HCT116 (cell line): ENCODE measurements at regions not wholly inside any gene's neighbourhood (a gene's known extent, or its start where the extent isn't known, plus 50 kb on each side); places are given as distances from the start of the nearest gene placed in this dataset.

Source experiments
- ATAC-seq: fragments of 200-7000 bp; cut with Tn5 transposase; 2 replicates; pipeline ENCODE4 v1.9.1; 2020; ENCODE audit warnings: mild to moderate bottlenecking, moderate library complexity
- BruUV-seq: library from RNA; stranded (reverse); fragments of 400-500 nt; replicated peaks from 2 replicates; lab custom pipeline; 2021; lab: Mats Ljungman, UMichigan
- CTCF ChIA-PET: fragments of 300-600 bp; sonication (Branson Sonifier 250); formaldehyde crosslinking; loops from one replicate; lab custom pipeline; 2021; ENCODE audit warnings: antibody characterized with exemption; lab: Charles Lee
- POLR2A ChIA-PET: fragments of 300-600, 350-600 bp; sonication (Branson Sonifier 250); formaldehyde crosslinking; loops from one replicate; lab custom pipeline; 2021; ENCODE audit warnings: antibody characterized with exemption; lab: Charles Lee
- RAD21 ChIA-PET, 2 experiments: fragments of 300-600 bp; sonication (Branson Sonifier 250); formaldehyde crosslinking; loops; one replicate each; lab custom pipeline; 2023; ENCODE audit warnings: low total read pairs in 2 of 2; ENCODE audit not compliant: uncharacterized antibody in 2 of 2, unreplicated experiment in 2 of 2, low non-redundant PET in 1 of 2; lab: Charles Lee
- DNase-seq: peaks from one replicate; pipeline ENCODE4 v3.0.0-alpha.2; 2010; ENCODE audit warnings: low read depth, low spot score
- H2AFZ ChIP-seq: fragments of 200-600 bp; shearing (Covaris generic), sonication (generic); 2 replicates; pipeline ENCODE4 v1.6.1; 2017; ENCODE audit warnings: low read depth, mixed run types, mixed read lengths, antibody characterized with exemption, low read length; ENCODE audit not compliant: poor library complexity, severe bottlenecking
- H3K27ac ChIP-seq: 2 replicates; pipeline ENCODE4 v1.5.1; 2012; ENCODE audit warnings: low read depth, low read length
- H3K27me3 ChIP-seq: fragments of 200-600 bp; sonication (generic); 2 replicates; pipeline ENCODE4 v1.6.1; 2016; ENCODE audit warnings: mixed run types, low read length, mixed read lengths; ENCODE audit not compliant: insufficient read depth
- H3K36me3 ChIP-seq, 2 experiments: fragments of 200-500 bp in 1 of 2; fragments of 200-600 bp in 1 of 2; sonication (Bioruptor generic) in 1 of 2; sonication (generic) in 1 of 2; 2 replicates each; pipeline versions ENCODE4 v1.5.1 to v1.6.1; 2014 to 2016; ENCODE audit warnings: low read length in 2 of 2, inconsistent platforms in 1 of 2, mixed read lengths in 1 of 2, mixed run types in 1 of 2; ENCODE audit not compliant: insufficient read depth in 2 of 2, control insufficient read depth in 1 of 2
- H3K4me1 ChIP-seq, 2 experiments: fragments of 200-600 bp in 1 of 2; sonication (generic) in 1 of 2; 2 replicates each; pipeline versions ENCODE4 v1.5.1 to v1.6.1; 2012 to 2017; ENCODE audit warnings: low read length in 2 of 2, inconsistent platforms in 1 of 2, mild to moderate bottlenecking in 1 of 2, mixed read lengths in 1 of 2, mixed run types in 1 of 2, moderate library complexity in 1 of 2; ENCODE audit not compliant: insufficient read depth in 2 of 2, control insufficient read depth in 1 of 2
- H3K4me2 ChIP-seq: fragments of 200-600 bp; sonication (generic); 2 replicates; pipeline ENCODE4 v1.6.1; 2017; ENCODE audit warnings: mixed run types, low read length, mixed read lengths
- H3K4me3 ChIP-seq, 2 experiments: fragments of 200-600 bp in 1 of 2; sonication (generic) in 1 of 2; replicated peaks in 1 of 2; 2 replicates each; pipeline ENCODE4 v1.5.1; 2011 to 2016; ENCODE audit warnings: low read length in 2 of 2, control low read depth in 1 of 2, low read depth in 1 of 2, mild to moderate bottlenecking in 1 of 2, mixed read lengths in 1 of 2, mixed run types in 1 of 2
- H3K79me2 ChIP-seq: fragments of 200-600 bp; sonication (generic); 2 replicates; pipeline ENCODE4 v1.6.1; 2017; ENCODE audit warnings: mild to moderate bottlenecking, mixed run types, low read length, moderate library complexity, mixed read lengths; ENCODE audit not compliant: insufficient read depth
- H3K9ac ChIP-seq: fragments of 200-600 bp; sonication (generic); 2 replicates; pipeline ENCODE4 v1.6.1; 2016; ENCODE audit warnings: low read length, mixed read lengths
- H3K9me2 ChIP-seq: fragments of 200-600 bp; sonication (generic), shearing (Covaris generic); 2 replicates; pipeline ENCODE4 v1.6.1; 2017; ENCODE audit warnings: mixed run types, mild to moderate bottlenecking, moderate library complexity; ENCODE audit not compliant: insufficient read depth
- H3K9me3 ChIP-seq, 2 experiments: fragments of 200-500 bp in 1 of 2; fragments of 200-600 bp in 1 of 2; sonication (Bioruptor generic) in 1 of 2; sonication (generic) in 1 of 2; 2 replicates each; pipeline ENCODE4 v1.6.1; 2014 to 2017; ENCODE audit warnings: low read length in 2 of 2, mixed read lengths in 2 of 2, inconsistent platforms in 1 of 2, low read depth in 1 of 2, mild to moderate bottlenecking in 1 of 2, mixed run types in 1 of 2, moderate library complexity in 1 of 2; ENCODE audit not compliant: control insufficient read depth in 1 of 2, insufficient read depth in 1 of 2
- H4K20me1 ChIP-seq: fragments of 200-600 bp; sonication (generic), shearing (Covaris generic); 2 replicates; pipeline ENCODE4 v1.6.1; 2017; ENCODE audit warnings: mixed run types, mild to moderate bottlenecking, moderate library complexity; ENCODE audit not compliant: insufficient read depth
- ATF3 ChIP-seq: IDR thresholded peaks from 2 replicates; pipeline ENCODE4 v1.6.1; 2012
- CBX3 ChIP-seq: IDR thresholded peaks from 2 replicates; pipeline ENCODE4 v1.6.1; 2012; ENCODE audit warnings: low read depth
- CEBPB ChIP-seq: IDR thresholded peaks from 2 replicates; pipeline ENCODE4 v1.6.1; 2012; ENCODE audit warnings: low read depth
- CTCF ChIP-seq, 3 experiments: fragments of 200-600 bp in 1 of 3; sonication (generic) in 1 of 3; IDR thresholded peaks in 2 of 3; conservative IDR thresholded peaks in 1 of 3; 2 replicates each; pipeline ENCODE4 v1.5.1; 2012 to 2017; ENCODE audit warnings: low read depth in 2 of 3, low read length in 2 of 3, antibody characterized with exemption in 1 of 3, borderline replicate concordance in 1 of 3, control low read depth in 1 of 3, mild to moderate bottlenecking in 1 of 3, mixed read lengths in 1 of 3, mixed run types in 1 of 3, moderate library complexity in 1 of 3; ENCODE audit not compliant: insufficient read depth in 1 of 3
- EGR1 ChIP-seq: IDR thresholded peaks from 2 replicates; pipeline ENCODE4 v1.6.1; 2012; ENCODE audit warnings: low read depth
- ELF1 ChIP-seq: IDR thresholded peaks from 2 replicates; pipeline ENCODE4 v1.6.1; 2012; ENCODE audit warnings: low read depth, borderline replicate concordance
- EZH2phosphoT487 ChIP-seq: fragments of 200-600 bp; IDR thresholded peaks from 2 replicates; pipeline ENCODE4 v1.6.1; 2018; ENCODE audit warnings: antibody characterized with exemption, borderline replicate concordance
- FOSL1 ChIP-seq: IDR thresholded peaks from 2 replicates; pipeline ENCODE4 v1.6.1; 2012; ENCODE audit warnings: low read depth
- JUND ChIP-seq: IDR thresholded peaks from 2 replicates; pipeline ENCODE4 v1.6.1; 2012
- POLR2A ChIP-seq: IDR thresholded peaks from 2 replicates; pipeline ENCODE4 v1.7.0; 2011; ENCODE audit warnings: borderline replicate concordance; ENCODE audit not compliant: insufficient read depth, insufficient read length; ENCODE audit errors: extremely low read depth
- RAD21 ChIP-seq: IDR thresholded peaks from 2 replicates; pipeline ENCODE4 v1.6.1; 2012; ENCODE audit warnings: low read depth, mild to moderate bottlenecking
- REST ChIP-seq: IDR thresholded peaks from 2 replicates; pipeline ENCODE4 v1.6.1; 2012; ENCODE audit warnings: low read depth
- SIN3A ChIP-seq: IDR thresholded peaks from 2 replicates; pipeline ENCODE4 v1.6.1; 2012; ENCODE audit warnings: low read depth
- SRF ChIP-seq: IDR thresholded peaks from 2 replicates; pipeline ENCODE4 v1.6.1; 2012; ENCODE audit warnings: low read depth
- TCF7L2 ChIP-seq: IDR thresholded peaks from 2 replicates; pipeline ENCODE4 v1.7.0; 2011; ENCODE audit warnings: borderline replicate concordance, inconsistent platforms; ENCODE audit not compliant: insufficient read depth, insufficient read length; ENCODE audit errors: extremely low read depth
- ZNF274 ChIP-seq: fragments of 200-500 bp; sonication (Bioruptor generic); IDR thresholded peaks from 2 replicates; pipeline ENCODE4 v1.6.1; 2014; ENCODE audit warnings: mild to moderate bottlenecking, low read depth, low read length, inconsistent platforms
- intact Hi-C: fragments of 100-400 bp; cut with micrococcal nuclease; formaldehyde crosslinking; loops from 2 replicates; pipeline ENCODE4 v1.10.0; 2022
- TF ChIP-seq, protein P1 (sequence below): IDR thresholded peaks from 2 replicates; pipeline ENCODE4 v1.6.1; 2012
- TF ChIP-seq, protein P2 (sequence below): IDR thresholded peaks from 2 replicates; pipeline ENCODE4 v1.6.1; 2011; ENCODE audit warnings: mild to moderate bottlenecking, low read length, moderate library complexity; ENCODE audit not compliant: insufficient replicate concordance; ENCODE audit errors: extremely low read depth

DNA sequence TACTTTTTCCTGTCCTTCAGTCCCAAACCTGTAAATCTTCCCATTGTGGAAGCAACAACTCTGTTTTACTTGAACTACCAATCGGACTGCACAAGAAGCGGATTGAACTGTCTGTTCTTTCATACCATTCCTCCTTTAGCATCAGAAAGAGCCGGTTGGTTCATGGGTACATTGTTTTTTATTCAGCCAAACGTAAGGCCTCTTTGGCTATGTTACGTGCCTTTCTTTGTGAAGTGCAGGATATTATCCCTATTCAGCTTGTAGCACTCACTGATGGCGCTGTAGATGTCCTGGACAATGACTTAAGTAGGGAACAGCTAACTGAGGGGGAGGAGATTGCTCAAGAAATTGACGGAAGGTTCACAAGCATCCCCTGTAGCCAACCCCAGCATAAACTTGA is 60.3 kb downstream of the ARHGAP35 start:
- no peaks in the 10 kb centered on the region for H3K9me3 ChIP-seq
- ChIA-PET CTCF (no interaction called here), RAD21 (no interaction called here), POLR2A (no interaction called here)
- ATAC-seq = no peak
- no peaks in the 10 kb centered on the region for H3K27me3 ChIP-seq
- H3K9me2 ChIP-seq = no peaks in the 10 kb centered on the region
- DNase-seq = no peak
- H3K9ac ChIP-seq = no peak overlapping the region
- no peak overlapping the region for H2AFZ ChIP-seq
- peaks cover 5 to 13% of the 10 kb centered on the region in 2 experiments; a peak in 3 of 4 replicates for H3K36me3 ChIP-seq
- H3K4me1 ChIP-seq = peaks cover 36 to 57% of the 10 kb centered on the region in 2 experiments
- TF ChIP-seq, protein P1, sequence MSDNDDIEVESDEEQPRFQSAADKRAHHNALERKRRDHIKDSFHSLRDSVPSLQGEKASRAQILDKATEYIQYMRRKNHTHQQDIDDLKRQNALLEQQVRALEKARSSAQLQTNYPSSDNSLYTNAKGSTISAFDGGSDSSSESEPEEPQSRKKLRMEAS = no peak
- TF ChIP-seq RAD21 = no peak
- no peak for TF ChIP-seq CEBPB
- no peak for TF ChIP-seq EGR1
- no peak for TF ChIP-seq REST
- TF ChIP-seq ELF1 = no peak
- TF ChIP-seq CBX3 = no peak
- TF ChIP-seq POLR2A = no peak
- no peak for TF ChIP-seq TCF7L2
- no peak for TF ChIP-seq EZH2phosphoT487
- TF ChIP-seq ZNF274 = no peak
- TF ChIP-seq SRF = no peak
- TF ChIP-seq FOSL1 = no peak
- TF ChIP-seq CTCF (IDR thresholded peaks at IDR 0.05 in 2 of 3, conservative IDR thresholded peaks at IDR 0.05 in 1 of 3; ENCODE audit: borderline replicate concordance in 1 of 3, insufficient read depth in 1 of 3, low read depth in 2 of 3, low read length in 2 of 3) = no peak
- TF ChIP-seq ATF3 = no peak
- TF ChIP-seq SIN3A = no peak
- no peak for TF ChIP-seq JUND
- TF ChIP-seq, protein P2, sequence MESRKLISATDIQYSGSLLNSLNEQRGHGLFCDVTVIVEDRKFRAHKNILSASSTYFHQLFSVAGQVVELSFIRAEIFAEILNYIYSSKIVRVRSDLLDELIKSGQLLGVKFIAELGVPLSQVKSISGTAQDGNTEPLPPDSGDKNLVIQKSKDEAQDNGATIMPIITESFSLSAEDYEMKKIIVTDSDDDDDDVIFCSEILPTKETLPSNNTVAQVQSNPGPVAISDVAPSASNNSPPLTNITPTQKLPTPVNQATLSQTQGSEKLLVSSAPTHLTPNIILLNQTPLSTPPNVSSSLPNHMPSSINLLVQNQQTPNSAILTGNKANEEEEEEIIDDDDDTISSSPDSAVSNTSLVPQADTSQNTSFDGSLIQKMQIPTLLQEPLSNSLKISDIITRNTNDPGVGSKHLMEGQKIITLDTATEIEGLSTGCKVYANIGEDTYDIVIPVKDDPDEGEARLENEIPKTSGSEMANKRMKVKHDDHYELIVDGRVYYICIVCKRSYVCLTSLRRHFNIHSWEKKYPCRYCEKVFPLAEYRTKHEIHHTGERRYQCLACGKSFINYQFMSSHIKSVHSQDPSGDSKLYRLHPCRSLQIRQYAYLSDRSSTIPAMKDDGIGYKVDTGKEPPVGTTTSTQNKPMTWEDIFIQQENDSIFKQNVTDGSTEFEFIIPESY = no peak
- H3K4me3 ChIP-seq = no peak overlapping the region
- peaks cover 87% of the 10 kb centered on the region for H3K79me2 ChIP-seq
- intact Hi-C loops = no loop called here
- no peak overlapping the region for H3K27ac ChIP-seq
- H4K20me1 ChIP-seq = no peaks in the 10 kb centered on the region
- BruUV-seq = no TSS peak
- H3K4me2 ChIP-seq = no peak overlapping the region
